Mesenchymal stem cell (in vitro differentiated cells and primary cell): ENCODE measurements at regions not wholly inside any gene's neighbourhood (a gene's known extent, or its start where the extent isn't known, plus 50 kb on each side); places are given as distances from the start of the nearest gene placed in this dataset.

Experiments used
- DNase-seq: peaks from one replicate; pipeline ENCODE4 v3.0.0-alpha.2; 2013
- H2AFZ ChIP-seq: one replicate; pipeline ENCODE4 v1.6.1; 2013; ENCODE audit warnings: low read depth, mild to moderate bottlenecking, control low read depth, inconsistent platforms, low read length, moderate library complexity
- H2AK5ac ChIP-seq: 2 replicates; pipeline ENCODE4 v1.6.1; 2013; ENCODE audit warnings: low read length, moderate library complexity, mild to moderate bottlenecking, inconsistent platforms; ENCODE audit not compliant: severe bottlenecking
- H2BK120ac ChIP-seq: one replicate; pipeline ENCODE4 v1.6.1; 2013; ENCODE audit warnings: low read depth, mild to moderate bottlenecking, inconsistent platforms, low read length, moderate library complexity
- H2BK12ac ChIP-seq, 2 experiments: one replicate each; pipeline ENCODE4 v1.6.1; 2013; ENCODE audit warnings: inconsistent platforms in 2 of 2, low read length in 2 of 2, mild to moderate bottlenecking in 2 of 2, moderate library complexity in 2 of 2, control low read depth in 1 of 2
- H2BK15ac ChIP-seq: one replicate; pipeline ENCODE4 v1.6.1; 2013; ENCODE audit warnings: mild to moderate bottlenecking, low read depth, inconsistent platforms; ENCODE audit not compliant: poor library complexity, severe bottlenecking
- H2BK5ac ChIP-seq: 2 replicates; pipeline ENCODE4 v1.6.1; 2013; ENCODE audit warnings: low read depth, mild to moderate bottlenecking, low read length, control low read depth, inconsistent platforms; ENCODE audit not compliant: poor library complexity, severe bottlenecking
- H3K14ac ChIP-seq, 2 experiments: one replicate each; pipeline ENCODE4 v1.6.1; 2013; ENCODE audit warnings: inconsistent platforms in 2 of 2, low read length in 2 of 2, control low read depth in 1 of 2, mild to moderate bottlenecking in 1 of 2, moderate library complexity in 1 of 2
- H3K18ac ChIP-seq, 2 experiments: one replicate each; pipeline ENCODE4 v1.6.1; 2013; ENCODE audit warnings: inconsistent platforms in 2 of 2, low read length in 2 of 2, control low read depth in 1 of 2, low read depth in 1 of 2, mild to moderate bottlenecking in 1 of 2
- H3K23ac ChIP-seq, 2 experiments: one replicate each; pipeline ENCODE4 v1.6.1; 2013; ENCODE audit warnings: inconsistent platforms in 2 of 2, low read length in 2 of 2, mild to moderate bottlenecking in 2 of 2, moderate library complexity in 2 of 2, control low read depth in 1 of 2
- H3K27ac ChIP-seq: 2 replicates; pipeline ENCODE4 v1.5.1; 2013; ENCODE audit warnings: mild to moderate bottlenecking, moderate library complexity, low read length, control low read depth, inconsistent platforms; ENCODE audit not compliant: poor library complexity, severe bottlenecking
- H3K27me3 ChIP-seq, 2 experiments: 2 replicates each; pipeline versions ENCODE4 v1.6.1 to v1.7.0; 2013; ENCODE audit warnings: low read length in 2 of 2, mild to moderate bottlenecking in 2 of 2, moderate library complexity in 2 of 2, control low read depth in 1 of 2, inconsistent platforms in 1 of 2; ENCODE audit not compliant: control insufficient read depth in 1 of 2, insufficient read depth in 1 of 2
- H3K36me3 ChIP-seq, 2 experiments: 2 replicates each; pipeline versions ENCODE4 v1.6.1 to v1.7.0; 2013; ENCODE audit warnings: low read length in 2 of 2, control low read depth in 1 of 2, inconsistent platforms in 1 of 2, low read depth in 1 of 2, mild to moderate bottlenecking in 1 of 2; ENCODE audit not compliant: insufficient read depth in 2 of 2, control insufficient read depth in 1 of 2
- H3K4ac ChIP-seq, 2 experiments: one replicate each; pipeline ENCODE4 v1.6.1; 2013; ENCODE audit warnings: inconsistent platforms in 2 of 2, low read length in 2 of 2, mild to moderate bottlenecking in 2 of 2, moderate library complexity in 2 of 2, control low read depth in 1 of 2, low read depth in 1 of 2
- H3K4me1 ChIP-seq: 2 replicates; pipeline ENCODE4 v1.6.1; 2013; ENCODE audit warnings: low read depth, low read length, control low read depth; ENCODE audit not compliant: control insufficient read depth, insufficient read depth
- H3K4me2 ChIP-seq: 2 replicates; pipeline ENCODE4 v1.6.1; 2013; ENCODE audit warnings: low read length, mild to moderate bottlenecking, inconsistent platforms; ENCODE audit not compliant: poor library complexity, severe bottlenecking
- H3K4me3 ChIP-seq, 2 experiments: 2 replicates each; pipeline versions ENCODE4 v1.5.1 to v1.7.0; 2013; ENCODE audit warnings: low read length in 2 of 2, mild to moderate bottlenecking in 2 of 2, control low read depth in 1 of 2, low read depth in 1 of 2; ENCODE audit not compliant: insufficient read depth in 1 of 2
- H3K79me1 ChIP-seq: replicated peaks from 2 replicates; pipeline ENCODE4 v1.6.1; 2013; ENCODE audit warnings: mild to moderate bottlenecking, control low read depth, low read length, inconsistent platforms; ENCODE audit not compliant: poor library complexity, severe bottlenecking
- H3K9ac ChIP-seq: 2 replicates; pipeline ENCODE4 v1.7.0; 2013; ENCODE audit warnings: mild to moderate bottlenecking, low read length, moderate library complexity
- H3K9me3 ChIP-seq: 2 replicates; pipeline ENCODE4 v1.7.0; 2013; ENCODE audit warnings: mild to moderate bottlenecking, low read length; ENCODE audit not compliant: control insufficient read depth
- H4K8ac ChIP-seq: one replicate; pipeline ENCODE4 v1.6.1; 2013; ENCODE audit warnings: inconsistent platforms, mild to moderate bottlenecking, low read length, moderate library complexity
- H4K91ac ChIP-seq: one replicate; pipeline ENCODE4 v1.6.1; 2013; ENCODE audit warnings: mild to moderate bottlenecking, low read length, inconsistent platforms
- WGBS: methylation state at CpG from one replicate; pipeline ENCODE4 v1.1.7; 2013; ENCODE audit warnings: mixed read lengths; 5-methylcytosine and 5-hydroxymethylcytosine counted together

- Histone ChIP-seq H2BK15ac (no peak overlapping the region), H2BK12ac (no peak overlapping the region), H3K4me2 (no peak overlapping the region), H3K18ac (no peak overlapping the region), H2AFZ (no peak overlapping the region), H3K27ac (no peak overlapping the region), H3K23ac (no peak overlapping the region), H3K14ac (no peak overlapping the region), H3K9me3 (no peaks in the 10 kb centered on the region), H2BK120ac (no peak overlapping the region), H3K4ac (no peak overlapping the region), H3K9ac (no peak overlapping the region), H4K91ac (no peak overlapping the region), H2BK5ac (no peak overlapping the region), H3K36me3 (no peaks in the 10 kb centered on the region), H2AK5ac (no peak overlapping the region), H4K8ac (no peak overlapping the region), H3K27me3 (peaks cover 0 to 4% of the 10 kb centered on the region in 2 experiments), H3K4me1 (no peaks in the 10 kb centered on the region), H3K79me1 (no peaks in the 10 kb centered on the region), H3K4me3 (no peak overlapping the region)
- DNase-seq = no peak
- WGBS = 97% methylated on average over 5 of the region's 5 CpGs
These were observed 58.5 kb downstream of the ATXN3L start for GRCh38 chrX:13261348-13261747.

- Histone ChIP-seq H4K91ac (no peak overlapping the region), H3K4ac (no peak overlapping the region), H3K14ac (no peak overlapping the region), H3K36me3 (no peaks in the 10 kb centered on the region), H3K27me3 (peaks cover 0 to 4% of the 10 kb centered on the region in 2 experiments), H3K4me3 (no peak overlapping the region), H3K18ac (no peak overlapping the region), H2BK12ac (no peak overlapping the region), H3K4me1 (no peaks in the 10 kb centered on the region), H2AK5ac (no peak overlapping the region), H3K27ac (no peak overlapping the region), H2BK5ac (no peak overlapping the region), H3K9me3 (no peaks in the 10 kb centered on the region), H2BK120ac (no peak overlapping the region), H3K9ac (no peak overlapping the region), H2AFZ (no peak overlapping the region), H3K4me2 (no peak overlapping the region), H4K8ac (no peak overlapping the region), H3K79me1 (no peaks in the 10 kb centered on the region), H2BK15ac (no peak overlapping the region), H3K23ac (no peak overlapping the region)
- no peak for DNase-seq
- 100% methylated on average over 3 of the region's 4 CpGs for WGBS
These were observed 59.3 kb downstream of the ATXN3L start for GRCh38 chrX:13260598-13260997.

GRCh38 chrX:13258725-13259124 lies 61.1 kb downstream of the ATXN3L start:
- no peak overlapping the region for H3K4me2 ChIP-seq
- H3K9ac ChIP-seq = no peak overlapping the region
- no peak overlapping the region for H3K27ac ChIP-seq
- H3K36me3 ChIP-seq = no peaks in the 10 kb centered on the region
- H3K9me3 ChIP-seq = no peaks in the 10 kb centered on the region
- H4K91ac ChIP-seq = no peak overlapping the region
- no peak overlapping the region for H3K14ac ChIP-seq
- no peak overlapping the region for H2BK12ac ChIP-seq
- no peak overlapping the region for H2BK15ac ChIP-seq
- no peak overlapping the region for H4K8ac ChIP-seq
- H3K4me3 ChIP-seq = no peak overlapping the region
- H3K79me1 ChIP-seq = no peaks in the 10 kb centered on the region
- DNase-seq = no peak
- no peak overlapping the region for H2BK120ac ChIP-seq
- no peak overlapping the region for H2AFZ ChIP-seq
- 94% methylated on average over 5 of the region's 5 CpGs for WGBS
- H3K18ac ChIP-seq = no peak overlapping the region
- H3K4ac ChIP-seq = no peak overlapping the region
- no peak overlapping the region for H2BK5ac ChIP-seq
- H3K27me3 ChIP-seq = peaks cover 0 to 4% of the 10 kb centered on the region in 2 experiments
- no peak overlapping the region for H2AK5ac ChIP-seq
- H3K23ac ChIP-seq = no peak overlapping the region
- no peaks in the 10 kb centered on the region for H3K4me1 ChIP-seq

- H3K36me3 ChIP-seq = no peaks in the 10 kb centered on the region
These were observed 61.8 kb downstream of the ATXN3L start for GRCh38 chrX:13258052-13258444.

More at GRCh38 chrX:13258052-13258444, 61.8 kb downstream of the ATXN3L start:
- Histone ChIP-seq H3K18ac (no peak overlapping the region), H2AK5ac (no peak overlapping the region), H2AFZ (no peak overlapping the region), H3K9ac (no peak overlapping the region), H4K8ac (no peak overlapping the region), H3K4me3 (no peak overlapping the region), H3K79me1 (no peaks in the 10 kb centered on the region), H4K91ac (no peak overlapping the region), H3K27ac (no peak overlapping the region), H3K23ac (no peak overlapping the region), H3K4me1 (no peaks in the 10 kb centered on the region), H3K4me2 (no peak overlapping the region), H3K4ac (no peak overlapping the region), H2BK15ac (no peak overlapping the region), H3K27me3 (peaks cover 0 to 4% of the 10 kb centered on the region in 2 experiments), H2BK120ac (no peak overlapping the region), H3K14ac (no peak overlapping the region), H2BK5ac (no peak overlapping the region), H3K9me3 (no peaks in the 10 kb centered on the region), H2BK12ac (no peak overlapping the region)
- DNase-seq = no peak
- 100% methylated on average over 2 of the region's 3 CpGs for WGBS
